Posterior cingulate gyrus (tissue), 11 donors: ENCODE measurements at regions not wholly inside any gene's neighbourhood (a gene's known extent, or its start where the extent isn't known, plus 50 kb on each side); places are given as distances from the start of the nearest gene placed in this dataset.

Source experiments
- DNase-seq, 10 donors: peaks; one replicate each; pipeline versions ENCODE4 v3.0.0 to v3.0.0-alpha.2; 2020 to 2021; ENCODE audit warnings: mixed read lengths in 3 of 10
- intact Hi-C: fragments of 100-400 bp; cut with DNase I; formaldehyde crosslinking; loops from one replicate; pipeline ENCODE4 v1.15.1; 2023

DNA sequence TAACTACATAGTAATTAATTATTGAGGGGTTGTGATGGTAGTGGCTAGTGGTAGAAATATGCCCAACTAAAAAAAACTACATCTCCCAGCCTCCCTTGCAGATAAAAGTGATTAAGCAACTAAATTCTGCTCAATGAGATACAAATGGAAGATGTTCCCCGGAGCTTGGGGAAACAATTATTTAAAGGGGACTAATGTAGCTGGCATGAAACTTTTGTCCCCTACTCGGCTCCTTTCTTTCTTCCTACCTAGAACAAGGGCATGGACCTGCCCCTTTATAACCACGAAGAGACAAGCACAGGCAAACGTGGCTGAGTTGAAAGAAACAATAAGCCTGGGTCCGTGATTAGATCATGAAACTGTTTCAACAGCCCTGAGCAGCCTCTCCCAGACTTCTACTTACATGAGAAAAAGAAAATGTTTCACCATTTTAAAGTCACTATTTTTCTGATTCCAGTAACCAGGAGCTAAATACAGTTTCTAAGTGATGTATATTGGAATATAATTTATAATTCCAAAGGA is 236.9 kb downstream of the SCG2 start:
- intact Hi-C loops, result no loop called here

DNA sequence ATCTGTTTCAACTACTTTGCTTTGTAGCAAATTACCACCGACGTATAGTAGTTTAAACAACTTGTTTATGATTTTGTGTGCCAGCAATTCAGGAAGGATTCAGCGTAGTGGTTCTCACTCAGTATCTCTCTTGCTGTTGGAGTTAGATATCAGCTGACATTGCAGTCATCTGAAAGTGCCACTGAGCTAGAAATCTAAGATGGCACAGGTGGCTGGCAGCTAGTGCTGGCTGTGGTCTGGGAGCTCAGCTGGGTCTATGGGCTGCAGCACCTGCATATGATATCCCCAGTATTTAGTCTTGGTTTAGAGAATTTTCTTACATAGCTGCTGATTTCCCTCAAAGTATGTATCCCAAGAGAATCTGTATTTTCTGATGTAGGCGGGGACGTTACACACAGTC is 235.6 kb downstream of the SCG2 start:
- intact Hi-C loops, result no loop called here
- DNase-seq, result no peak

More for the DNA sequence above, 236.9 kb downstream of the SCG2 start:
- no peak for DNase-seq

DNA sequence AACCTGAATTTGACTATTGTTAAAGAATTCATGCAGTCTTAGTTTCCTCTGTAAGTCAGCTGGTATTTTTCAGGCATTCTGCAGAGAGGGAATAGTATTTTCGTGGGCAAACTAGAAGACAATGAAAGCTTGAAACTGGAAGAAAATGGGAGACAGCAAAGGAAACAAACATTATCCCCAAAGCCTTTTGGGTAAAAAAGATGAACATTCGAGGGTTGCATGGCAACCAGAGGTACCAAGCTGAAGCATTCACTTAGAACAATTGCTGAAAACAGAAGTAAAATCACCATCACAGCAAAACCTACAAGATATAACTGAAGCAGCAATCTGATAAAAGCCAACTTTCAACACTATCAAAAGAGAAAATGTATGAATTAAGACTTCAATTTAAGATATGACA is 233.7 kb downstream of the SCG2 start:
- no peak for DNase-seq
- intact Hi-C loops, result no loop called here

DNA sequence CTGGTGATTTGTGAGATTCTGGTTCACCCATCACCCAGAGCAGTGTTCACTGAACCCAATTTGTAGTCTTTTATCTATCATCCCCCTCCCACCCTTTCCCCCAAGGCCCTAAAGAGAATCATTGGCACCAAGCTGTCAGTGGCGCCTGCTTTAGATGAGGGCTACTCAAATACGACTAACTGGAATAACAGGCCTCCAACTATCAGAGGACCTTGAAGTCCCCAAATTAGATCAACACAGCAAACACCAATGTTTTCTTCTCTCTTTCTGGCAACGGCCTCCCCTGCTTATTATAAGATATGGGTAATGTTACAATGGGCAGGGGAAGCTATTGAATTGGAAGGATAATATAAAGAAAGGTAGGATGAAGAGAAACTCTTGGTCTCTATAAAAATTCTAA is 232.3 kb downstream of the SCG2 start:
- intact Hi-C loops, result no loop called here
- DNase-seq, result no peak

DNA sequence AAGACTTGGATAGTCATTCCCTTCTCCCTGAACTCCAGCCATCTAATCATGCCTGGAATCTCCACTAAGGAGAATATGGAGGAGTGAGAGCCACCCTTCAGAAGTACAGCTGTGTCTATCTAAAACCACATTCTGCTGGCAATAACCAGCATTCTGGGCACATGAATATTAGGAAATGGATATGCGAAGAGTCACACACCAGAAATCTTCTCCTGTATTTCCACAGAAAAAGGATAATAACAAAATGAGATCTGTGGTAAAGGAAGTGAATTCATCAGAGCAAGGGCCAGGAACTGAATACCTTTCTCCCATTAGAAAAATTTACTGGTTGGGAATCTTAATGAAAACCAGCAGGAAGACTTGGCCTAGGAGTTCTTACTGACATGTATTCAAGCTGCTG is 218.8 kb downstream of the SCG2 start:
- intact Hi-C loops, result no loop called here
- no peak for DNase-seq

DNA sequence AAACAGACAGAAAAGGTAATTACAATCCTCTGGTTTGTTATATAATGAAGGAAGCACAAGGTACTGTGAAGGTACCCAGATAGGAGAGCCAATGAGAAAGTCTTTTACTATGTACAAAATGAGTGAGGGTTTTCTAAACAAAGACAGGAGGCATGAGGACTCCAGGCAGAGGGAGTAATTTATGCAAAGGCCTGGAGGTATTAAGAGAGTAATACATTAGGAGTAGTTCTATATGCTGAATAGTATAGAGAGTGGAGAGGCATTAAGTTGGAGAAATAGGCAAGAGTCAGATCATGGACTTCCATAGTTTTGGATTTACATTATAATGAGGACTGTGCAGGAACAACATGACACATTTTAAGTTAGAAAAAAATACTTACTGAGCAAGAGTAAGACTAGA is 216.0 kb downstream of the SCG2 start:
- intact Hi-C loops, result no loop called here
- DNase-seq, result no peak

DNA sequence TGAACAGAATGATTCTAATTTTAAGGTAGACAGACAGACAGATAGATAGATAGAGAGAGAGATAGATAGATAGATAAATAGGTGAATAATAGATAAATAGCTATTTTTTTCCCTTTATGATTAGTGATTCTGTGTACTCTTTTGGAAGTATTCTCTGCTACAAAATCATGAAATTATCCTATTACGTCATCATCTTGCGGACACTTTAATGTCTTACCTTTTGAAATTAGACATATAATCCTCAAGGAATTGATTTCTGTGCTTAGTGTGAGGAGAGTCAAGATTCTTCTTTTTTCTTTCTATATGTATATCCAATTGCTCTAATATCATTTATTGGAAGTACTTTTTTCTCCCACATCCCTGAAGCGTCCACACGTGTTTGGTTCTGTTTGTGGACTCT is 215.2 kb downstream of the SCG2 start:
- no peak for DNase-seq
- intact Hi-C loops, result no loop called here

DNA sequence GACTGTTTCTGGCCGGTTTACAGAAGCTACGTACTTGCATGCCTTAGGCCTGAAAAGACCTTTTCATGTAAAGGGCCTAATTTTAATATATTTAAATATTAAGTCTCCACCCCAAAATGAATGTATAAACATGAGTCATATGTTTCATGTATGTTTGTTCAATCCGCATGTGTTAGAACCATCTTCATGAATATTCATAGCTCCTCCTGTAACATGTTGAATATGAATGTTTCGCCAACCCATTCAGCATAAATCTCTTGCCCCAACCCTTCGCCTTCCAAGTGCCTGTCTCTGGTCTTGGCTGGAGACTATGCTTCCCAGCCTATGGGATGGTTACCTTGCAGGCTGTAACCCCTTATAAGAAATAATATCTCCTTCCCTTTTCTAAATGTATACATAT is 212.5 kb downstream of the SCG2 start:
- no peak for DNase-seq
- intact Hi-C loops, result no loop called here

DNA sequence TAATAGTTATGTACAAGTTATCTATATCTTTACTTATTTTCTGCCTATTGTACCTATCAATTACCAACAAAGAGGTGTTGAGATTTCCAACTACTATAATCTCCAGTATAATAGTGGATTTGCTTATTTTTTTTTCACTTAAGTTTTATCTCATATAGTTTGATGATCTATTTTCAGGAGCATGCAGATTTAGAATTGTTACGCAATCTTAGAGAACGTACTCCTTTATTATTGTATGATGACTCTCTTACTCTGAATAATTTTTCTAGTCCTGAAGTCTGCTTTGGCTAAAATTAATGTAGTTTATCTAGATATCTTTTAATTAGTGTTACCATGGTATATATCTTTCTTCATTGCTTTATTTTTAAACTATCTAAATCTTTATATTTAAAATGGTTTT is 205.2 kb downstream of the SCG2 start:
- intact Hi-C loops, result no loop called here
- DNase-seq, result no peak

DNA sequence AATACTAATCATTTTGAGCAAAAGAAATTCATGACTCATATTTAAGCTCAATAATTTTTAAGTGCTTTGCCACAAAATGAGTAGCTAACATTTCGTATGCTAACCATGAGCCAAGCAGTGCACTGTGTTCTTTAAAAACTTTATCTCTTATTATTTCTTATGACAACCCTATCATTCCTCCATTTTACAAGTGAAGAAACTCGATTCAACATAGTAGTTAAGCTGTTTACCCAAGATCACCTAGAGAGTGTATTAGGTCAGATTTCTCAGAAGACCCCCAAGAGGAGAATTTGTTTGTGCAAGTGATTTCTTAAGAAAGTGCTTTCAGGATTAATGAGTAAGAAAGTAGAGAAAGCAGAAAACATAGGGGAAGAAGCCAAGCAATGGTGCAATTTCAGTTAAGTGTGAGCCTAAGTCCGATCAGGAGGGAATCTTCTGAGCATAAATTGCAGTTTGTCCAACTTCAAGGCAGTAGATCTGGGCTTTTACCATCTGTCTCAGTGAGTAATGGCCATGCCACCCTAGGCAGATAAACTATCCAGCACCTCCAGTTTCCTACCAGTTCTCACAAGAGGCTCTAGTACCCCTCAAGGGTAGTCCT is 202.7 kb downstream of the SCG2 start:
- no peak for DNase-seq
- intact Hi-C loops, result no loop called here

DNA sequence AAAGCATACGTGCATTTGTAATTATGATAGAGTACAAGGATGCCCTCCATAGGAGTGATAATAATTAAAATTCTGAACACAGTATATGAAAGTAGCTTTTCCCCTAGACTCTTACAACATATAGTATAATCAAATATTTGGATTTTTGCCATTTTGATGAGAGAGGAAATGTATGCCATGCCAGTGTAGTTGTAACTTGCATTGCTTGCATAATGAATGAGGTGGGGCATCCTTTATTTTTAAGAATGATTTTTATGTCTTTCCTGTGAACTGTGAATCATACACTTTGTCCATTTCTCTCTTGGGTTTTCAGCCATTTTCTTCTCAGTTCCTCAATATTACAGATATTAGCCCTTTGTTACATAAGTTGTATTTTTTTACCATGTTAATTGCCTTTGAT is 197.5 kb downstream of the SCG2 start:
- intact Hi-C loops, result no loop called here
- DNase-seq, result no peak

DNA sequence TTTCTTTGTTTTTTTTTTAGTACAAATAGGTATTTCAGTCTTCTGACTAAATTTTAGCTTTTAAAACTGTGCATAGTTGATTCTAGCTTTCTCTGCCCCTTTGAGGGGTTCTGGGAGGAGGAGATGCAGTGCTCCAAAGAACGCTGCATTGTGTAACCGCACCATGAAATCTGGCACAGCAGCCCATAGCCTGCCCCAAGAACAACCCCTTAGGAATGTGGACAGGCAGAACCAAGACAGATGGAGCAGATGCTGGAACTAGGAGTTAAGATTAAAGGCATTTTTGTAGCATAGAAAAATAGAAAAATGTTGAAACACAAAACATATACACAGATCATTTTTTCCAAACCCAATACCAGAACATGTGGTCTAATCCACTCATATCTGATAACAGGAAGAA is 187.5 kb downstream of the SCG2 start:
- intact Hi-C loops, result no loop called here
- DNase-seq, result no peak

DNA sequence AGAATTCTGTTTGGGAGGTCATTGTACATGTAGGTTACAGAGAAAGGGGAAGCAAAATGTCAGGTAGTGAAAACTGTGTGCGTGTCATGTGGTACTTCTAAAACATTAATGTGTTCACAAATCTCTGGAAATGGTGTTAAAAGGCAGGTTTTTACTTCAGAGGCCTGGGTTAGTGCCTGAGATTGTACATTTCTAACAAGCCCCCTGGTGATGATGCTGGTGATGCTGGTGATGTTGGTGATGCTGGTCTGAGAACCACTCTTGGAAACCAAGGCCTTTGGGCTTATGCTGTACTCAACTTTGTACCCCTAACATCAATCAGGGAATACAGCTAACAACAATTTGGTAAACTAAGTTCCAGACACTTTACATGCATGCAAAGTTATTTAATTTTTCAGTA is 187.1 kb downstream of the SCG2 start:
- no peak for DNase-seq
- intact Hi-C loops, result no loop called here

DNA sequence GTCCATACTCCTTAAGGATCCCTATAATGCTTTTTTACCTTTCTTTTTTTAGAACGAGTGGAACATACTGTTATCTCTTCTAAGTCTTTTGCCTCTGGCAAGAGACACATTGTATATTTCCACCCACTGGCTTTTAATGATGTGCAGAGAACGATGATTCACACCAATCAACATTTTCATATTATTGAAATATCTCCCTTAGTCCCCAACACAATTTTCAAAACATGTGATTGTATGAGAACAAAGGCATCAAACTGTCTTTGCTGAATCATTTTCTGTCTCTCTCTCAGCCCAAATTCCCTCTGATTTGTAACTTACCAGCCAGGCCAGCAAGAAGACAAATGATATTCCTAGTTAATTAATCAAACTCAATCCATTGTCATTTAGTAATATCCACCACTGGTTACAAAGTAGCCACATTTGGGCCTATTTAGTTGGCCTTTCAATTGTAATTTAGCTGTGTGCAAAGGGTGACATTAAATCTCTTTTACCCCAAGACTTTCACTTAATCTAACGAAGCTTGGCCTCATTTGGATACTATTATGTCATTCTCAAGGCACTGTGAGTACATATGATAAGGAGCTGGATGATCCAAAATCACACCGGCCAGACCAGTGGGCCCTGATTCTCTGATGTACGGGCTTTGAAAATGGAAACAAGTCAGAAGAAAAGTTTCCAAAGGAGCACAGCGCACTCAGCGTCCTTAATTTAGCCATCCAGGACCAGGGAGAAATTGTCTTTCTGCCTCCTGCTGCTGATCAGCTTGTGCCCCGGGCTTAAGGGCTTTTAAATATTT is 185.1 kb downstream of the SCG2 start:
- no peak for DNase-seq
- intact Hi-C loops, result no loop called here

DNA sequence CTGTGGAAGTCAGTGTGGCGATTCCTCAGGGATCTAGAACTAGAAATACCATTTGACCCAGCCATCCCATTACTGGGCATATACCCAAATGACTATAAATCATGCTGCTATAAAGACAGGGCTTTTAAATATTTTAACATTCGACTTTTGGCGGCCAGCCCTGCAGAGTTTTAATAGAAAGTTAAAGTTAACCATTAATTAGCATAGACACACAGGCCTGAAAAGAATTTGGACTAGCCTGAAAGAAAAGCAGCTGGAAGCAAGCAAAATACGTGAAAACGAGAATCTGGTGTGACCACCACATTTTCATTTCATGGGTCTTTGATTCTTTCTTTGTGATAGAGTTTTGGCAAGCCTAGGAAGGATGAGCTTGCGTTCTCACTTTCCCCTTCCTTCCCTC is 184.0 kb downstream of the SCG2 start:
- intact Hi-C loops, result no loop called here
- DNase-seq, result no peak

DNA sequence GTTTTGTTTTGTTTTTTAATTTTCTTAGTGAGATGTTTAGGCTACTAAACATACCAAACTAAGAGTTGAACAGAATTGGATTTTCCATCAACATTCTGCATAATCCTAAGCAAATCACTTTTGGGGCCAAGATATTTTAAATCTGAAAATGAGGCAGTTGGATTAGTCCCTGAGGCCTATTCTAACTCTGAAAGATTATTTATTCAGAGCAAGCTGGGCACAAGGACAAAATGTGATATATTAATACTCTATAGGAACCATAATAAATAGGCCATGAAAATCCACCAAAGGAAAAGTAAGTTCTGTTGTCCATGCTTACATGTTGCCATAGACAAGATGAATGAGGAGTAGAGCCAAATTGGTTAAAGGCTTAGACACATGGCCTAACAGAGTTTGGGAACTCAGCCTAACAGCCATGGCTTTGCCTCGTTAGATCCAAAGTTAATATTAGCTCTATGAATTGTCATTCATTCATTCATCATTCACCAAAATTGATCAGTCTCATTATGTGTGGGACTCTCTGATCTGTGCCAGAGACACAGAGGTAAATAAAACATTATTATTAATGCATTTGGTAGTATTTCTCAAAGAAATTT is 183.5 kb downstream of the SCG2 start:
- intact Hi-C loops, result no loop called here
- DNase-seq, result no peak

DNA sequence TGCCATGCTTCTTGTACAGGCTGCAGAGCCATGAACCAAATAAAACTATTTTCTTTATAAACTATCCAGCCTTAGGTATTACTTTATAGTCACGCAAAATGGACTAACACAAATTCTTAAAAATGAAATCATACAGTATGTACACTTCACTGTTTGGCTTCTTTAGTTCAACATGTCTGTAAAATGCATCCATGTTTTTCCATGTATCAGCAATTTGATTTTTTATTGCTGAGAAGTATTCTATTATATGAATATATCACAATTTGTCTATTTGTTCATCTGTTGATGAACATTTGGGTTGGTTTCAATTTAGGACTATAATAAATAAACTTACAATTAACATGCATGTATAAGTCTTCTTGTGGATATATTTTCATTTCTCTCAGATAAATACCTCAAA is 182.1 kb downstream of the SCG2 start:
- no peak for DNase-seq
- intact Hi-C loops, result no loop called here

DNA sequence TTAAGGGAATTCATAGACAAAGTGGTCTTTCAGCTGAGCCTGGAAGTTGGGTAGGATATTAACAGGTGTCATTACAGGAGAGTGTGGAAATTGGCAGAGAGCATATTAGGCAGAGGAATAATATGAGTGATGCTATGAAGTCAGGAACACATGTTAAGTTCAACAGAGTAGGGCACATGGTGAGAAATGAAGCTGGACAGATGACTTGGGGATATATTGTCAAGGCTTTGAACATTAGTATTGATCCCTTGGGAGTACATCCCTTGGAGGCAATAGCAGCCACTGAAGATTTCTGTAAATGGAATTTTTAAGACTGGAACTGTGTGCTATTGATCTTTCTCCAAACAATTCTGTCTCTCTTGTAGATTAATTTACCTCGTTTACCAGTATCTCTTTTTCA is 170.7 kb downstream of the SCG2 start:
- intact Hi-C loops, result no loop called here
- DNase-seq, result no peak

DNA sequence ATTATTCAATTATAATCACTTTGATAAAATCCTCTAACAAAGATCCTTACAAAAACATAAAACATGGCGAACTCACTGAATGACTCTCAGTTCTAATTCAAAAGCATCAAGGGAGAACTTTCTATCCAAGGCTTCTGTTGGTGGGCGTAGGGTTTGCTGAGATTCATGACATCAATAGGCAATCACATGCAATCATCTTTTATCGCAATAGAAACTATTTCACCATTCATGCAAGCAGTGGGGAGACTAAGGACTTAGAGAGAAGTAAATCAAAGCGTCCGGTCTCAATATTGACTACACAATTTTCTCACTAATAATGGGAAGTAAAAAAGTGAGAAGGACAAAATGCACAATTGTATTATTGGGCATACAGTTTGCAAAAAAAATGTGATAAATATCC is 168.7 kb downstream of the SCG2 start:
- no peak for DNase-seq
- intact Hi-C loops, result no loop called here

DNA sequence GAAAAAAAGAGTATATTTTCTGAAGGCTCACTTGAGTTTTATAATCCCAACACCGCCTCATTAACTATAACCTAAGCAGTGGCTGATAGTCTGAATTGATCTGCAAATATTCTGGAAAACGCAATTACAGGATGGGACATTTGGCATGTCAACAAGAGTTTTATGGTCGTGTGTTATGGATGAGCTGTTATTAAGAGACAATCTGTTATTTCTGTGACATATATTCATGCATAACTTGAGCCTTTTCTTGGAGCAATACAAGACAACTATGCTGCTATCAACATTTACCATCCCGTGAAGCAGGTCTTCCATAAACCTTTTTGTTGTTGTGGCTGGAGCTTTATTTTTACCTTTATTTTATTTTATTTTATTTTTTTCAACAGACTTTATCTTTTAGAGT is 164.4 kb downstream of the SCG2 start:
- intact Hi-C loops, result no loop called here
- DNase-seq, result no peak

DNA sequence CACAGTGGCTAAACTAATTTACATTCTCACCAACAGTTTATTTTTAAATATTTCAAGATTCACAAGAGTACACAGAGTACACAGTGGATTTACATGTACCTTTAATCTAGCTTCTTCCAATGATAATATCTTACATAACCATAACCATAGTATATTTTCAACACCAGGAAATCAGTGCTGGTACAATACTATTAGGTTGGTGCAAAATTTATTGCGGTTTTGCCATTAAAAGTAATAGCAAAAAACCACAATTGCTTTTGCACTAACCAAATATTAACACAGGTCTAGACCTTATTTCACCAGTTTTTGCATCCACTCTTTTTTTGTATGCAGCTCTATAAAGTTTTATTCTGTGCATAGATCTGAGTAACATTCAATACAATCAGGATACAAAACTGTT is 163.0 kb downstream of the SCG2 start:
- DNase-seq, result no peak
- intact Hi-C loops, result no loop called here

DNA sequence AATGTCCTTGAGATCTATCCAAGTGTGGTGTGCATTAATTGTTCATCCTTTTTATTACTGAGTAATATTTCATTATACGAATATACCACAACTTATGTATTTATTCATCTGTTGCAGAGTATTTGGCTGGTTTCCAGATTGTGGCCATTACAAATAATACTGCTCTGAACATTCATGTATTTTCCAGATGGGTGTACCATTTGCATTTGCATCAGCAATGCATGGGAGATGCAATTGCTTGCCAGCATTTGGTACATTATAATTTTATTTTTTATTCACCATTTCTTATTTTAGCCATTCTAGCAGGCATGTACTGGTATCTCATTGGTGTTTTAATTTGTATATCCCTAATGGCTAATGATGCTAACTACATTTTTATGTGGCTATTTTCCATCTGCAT is 162.4 kb downstream of the SCG2 start:
- no peak for DNase-seq
- intact Hi-C loops, result no loop called here
